ENCODE measurements at regions not wholly inside any gene's neighbourhood (a gene's known extent, or its start where the extent isn't known, plus 50 kb on each side); places are given as distances from the start of the nearest gene placed in this dataset. TPM values are rescaled to one million over a fixed set of nuclear protein-coding genes. Genes with fewer than 3 reads are reported as not detected.
"Not testable (repeated sequence)": the region's sequence is repeated elsewhere in the genome, so short reads cannot be mapped to it uniquely, and the experiment has no call there.

- intact Hi-C loops (cut with DNase I); H3K27ac ChIP-seq; H3K36me3 ChIP-seq; H3K4me3 ChIP-seq; H3K27me3 ChIP-seq; H3K9me3 ChIP-seq; H3K4me1 ChIP-seq: not testable (repeated sequence)
- DNase-seq (ENCODE audit: extremely low spot score in 2 of 2) = peak in 1 of 2 donors; percentile 0
These were observed 89.9 kb downstream of the POTEG start for GRCh38 chr14:19344261-19344660.

- intact Hi-C loops (cut with DNase I); H3K27me3 ChIP-seq: not testable (repeated sequence)
These were observed 89.5 kb downstream of the POTEG start for GRCh38 chr14:19344689-19345088.

DNA sequence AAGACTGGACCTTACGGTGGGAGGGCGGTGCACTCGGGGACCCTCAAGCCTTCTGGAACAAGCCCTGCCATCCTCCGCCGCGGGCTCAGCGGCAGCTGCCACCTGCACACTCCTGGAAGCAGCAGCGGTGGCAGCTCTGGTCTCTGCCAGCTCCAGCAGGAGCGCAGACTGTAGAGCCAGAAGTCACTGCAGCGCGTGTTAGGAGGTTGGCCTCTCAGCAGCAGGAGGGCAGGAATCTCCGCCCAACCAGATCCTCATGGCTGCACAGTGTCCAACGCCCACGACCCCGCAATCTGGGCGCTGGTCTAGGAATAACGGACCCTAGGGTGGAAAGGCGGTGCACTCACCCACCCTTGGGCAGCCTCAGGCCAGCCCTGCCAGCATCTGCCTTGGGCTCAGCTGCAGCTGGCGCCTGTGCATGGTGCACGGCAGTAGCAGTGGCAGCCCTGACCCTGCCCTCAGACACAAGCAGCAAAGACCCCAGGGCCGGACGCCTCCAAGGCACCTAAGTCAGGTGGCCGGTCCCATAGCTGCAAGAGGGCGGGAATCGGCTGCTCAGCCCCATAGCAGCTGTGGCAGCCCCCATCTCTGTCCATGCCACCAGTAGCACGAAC lies 88.7 kb downstream of the POTEG start:
- intact Hi-C loops (cut with DNase I); H3K4me1 ChIP-seq; DNase-seq (ENCODE audit: extremely low spot score in 2 of 2); H3K27ac ChIP-seq; H3K9me3 ChIP-seq; H3K27me3 ChIP-seq; H3K36me3 ChIP-seq; H3K4me3 ChIP-seq: not testable (repeated sequence)

More at GRCh38 chr14:19344689-19345088, 89.5 kb downstream of the POTEG start:
- not testable (repeated sequence) for DNase-seq (ENCODE audit: extremely low spot score in 2 of 2); H3K4me3 ChIP-seq; H3K9me3 ChIP-seq; H3K36me3 ChIP-seq; H3K4me1 ChIP-seq; H3K27ac ChIP-seq

GRCh38 chr14:19346074-19346480 lies 88.1 kb downstream of the POTEG start:
- H3K27me3 ChIP-seq; intact Hi-C loops (cut with DNase I); H3K4me1 ChIP-seq; H3K4me3 ChIP-seq; H3K27ac ChIP-seq; H3K36me3 ChIP-seq; H3K9me3 ChIP-seq: not testable (repeated sequence)
- peak in 1 of 2 donors; percentile 25 for DNase-seq (ENCODE audit: extremely low spot score in 2 of 2)

DNA sequence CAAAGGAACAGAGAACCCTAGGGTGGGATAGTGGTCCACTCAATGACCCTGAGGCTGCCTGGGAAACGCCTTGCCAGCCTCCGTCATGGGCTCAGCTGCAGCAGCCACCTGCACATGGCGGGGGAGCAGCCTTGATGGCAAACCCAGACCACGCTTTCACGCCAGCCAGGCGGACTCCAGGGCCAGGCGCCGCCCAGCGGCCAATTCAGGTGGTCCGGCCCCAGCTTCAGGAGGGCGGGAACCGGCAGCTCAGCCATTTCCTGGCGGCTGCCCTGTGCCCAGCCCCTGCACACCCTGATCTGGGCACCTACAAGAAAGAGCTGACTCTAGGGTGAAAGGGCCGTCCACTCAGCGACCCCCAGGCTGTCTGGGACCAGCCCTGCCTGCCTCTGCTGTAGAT lies 87.5 kb downstream of the POTEG start:
- H3K4me3 ChIP-seq; H3K27me3 ChIP-seq; intact Hi-C loops (cut with DNase I); H3K9me3 ChIP-seq; H3K4me1 ChIP-seq; H3K27ac ChIP-seq; H3K36me3 ChIP-seq; DNase-seq (ENCODE audit: extremely low spot score in 2 of 2): not testable (repeated sequence)

GRCh38 chr14:19347112-19347511 lies 87.0 kb downstream of the POTEG start:
- H3K36me3 ChIP-seq; H3K4me3 ChIP-seq; intact Hi-C loops (cut with DNase I); H3K27ac ChIP-seq; H3K4me1 ChIP-seq; H3K9me3 ChIP-seq; DNase-seq (ENCODE audit: extremely low spot score in 2 of 2); H3K27me3 ChIP-seq: not testable (repeated sequence)

Small RNA genes in the stretch of these regions (small RNA-seq; reads per million reads assigned to genes)
- gene AL589743.6 = not detected
